Sigmoid colon (tissue), 6 donors: ENCODE measurements at regions not wholly inside any gene's neighbourhood (a gene's known extent, or its start where the extent isn't known, plus 50 kb on each side); places are given as distances from the start of the nearest gene placed in this dataset.

Source experiments
- DNase-seq: peaks from one replicate; pipeline ENCODE4 v3.0.0-alpha.2; 2019
- H3K27ac ChIP-seq, 4 donors: fragments of 200-600 bp; sonication (generic); one replicate each; pipeline ENCODE4 v1.5.1; 2016 to 2019; ENCODE audit warnings: mild to moderate bottlenecking in 1 of 4
- H3K27me3 ChIP-seq, 3 donors: fragments of 200-600 bp; sonication (generic); one replicate each; pipeline ENCODE4 v1.5.1; 2019; ENCODE audit warnings: mild to moderate bottlenecking in 1 of 3
- H3K36me3 ChIP-seq, 4 donors: fragments of 200-600 bp; sonication (generic); one replicate each; pipeline ENCODE4 v1.5.1; 2016 to 2019
- H3K4me1 ChIP-seq, 4 donors: fragments of 200-600 bp; sonication (generic); one replicate each; pipeline ENCODE4 v1.5.1; 2017 to 2019
- H3K4me3 ChIP-seq, 4 donors: fragments of 200-600 bp; sonication (generic); one replicate each; pipeline ENCODE4 v1.5.1; 2017 to 2019; ENCODE audit warnings: mild to moderate bottlenecking in 2 of 4, moderate library complexity in 1 of 4
- H3K9me3 ChIP-seq, 4 donors: fragments of 200-600 bp in 3 of 4; sonication (generic) in 3 of 4; one replicate each; pipeline versions ENCODE4 v1.5.1 to v1.6.1; 2013 to 2019
- CTCF ChIP-seq, 4 experiments: fragments of 450-650 bp in 3 of 4; fragments of 200-600 bp in 1 of 4; IDR thresholded peaks; one replicate each; pipeline ENCODE4 v1.5.1; 2016 to 2019; ENCODE audit warnings: antibody characterized with exemption in 4 of 4, mild to moderate bottlenecking in 3 of 4, moderate library complexity in 2 of 4
- EP300 ChIP-seq, 4 donors: sonication (generic); formaldehyde crosslinking; IDR thresholded peaks; one replicate each; pipeline ENCODE4 v1.6.1; 2017; ENCODE audit warnings: antibody characterized with exemption in 4 of 4
- POLR2A ChIP-seq, 2 donors: fragments of 450-650 bp; IDR thresholded peaks; one replicate each; pipeline ENCODE4 v1.6.1; 2016; ENCODE audit warnings: antibody characterized with exemption in 2 of 2, mild to moderate bottlenecking in 2 of 2, moderate library complexity in 2 of 2
- POLR2AphosphoS5 ChIP-seq, 4 donors: sonication (generic); formaldehyde crosslinking; IDR thresholded peaks; one replicate each; pipeline ENCODE4 v1.6.1; 2017; ENCODE audit warnings: antibody characterized with exemption in 4 of 4
- WGBS, 2 donors: extraction: QIAGEN DNeasy Blood & Tissue Kit; methylation state at CpG; one replicate each; pipeline ENCODE4 v1.1.7; 2013; 5-methylcytosine and 5-hydroxymethylcytosine counted together
- intact Hi-C: fragments of 100-400 bp; cut with DNase I; formaldehyde crosslinking; loops from one replicate; pipeline ENCODE4 v1.15.1; 2023
- donor health status: healthy with polysubstance abuse.
- donor health status: healthy.

DNA sequence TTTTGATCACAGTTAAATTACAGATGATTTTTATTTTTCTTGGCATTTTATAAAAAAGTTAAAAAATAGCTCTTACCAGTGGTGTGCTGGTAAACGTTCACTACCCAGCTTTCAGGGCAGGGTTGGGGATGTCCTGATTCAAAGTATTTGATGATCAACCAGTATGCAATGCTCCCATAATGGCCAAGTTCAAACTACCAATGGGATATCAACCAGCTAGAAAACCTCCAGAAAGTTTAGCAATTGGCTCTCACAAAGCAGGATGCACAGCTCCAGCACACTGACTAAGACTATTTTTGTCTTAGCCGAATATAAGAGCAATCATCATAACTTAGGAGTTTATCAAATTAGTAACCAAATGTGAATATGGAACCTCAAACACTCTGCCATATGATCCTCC is 108.0 kb upstream of the PDE5A start:
- 90 to 95% methylated on average over 2 of the region's 2 CpGs for WGBS, 2 donors
- DNase-seq = no peak
- peak overlapping the region in 1 of 4 donors; percentile 84 for H3K27ac ChIP-seq
- intact Hi-C loops = loop anchor here (5.0 kb wide), 1 partner anchor 104 kb away; no protein-coding TSS in a partner anchor
- no peaks in the 10 kb centered on the region for H3K36me3 ChIP-seq
- TF ChIP-seq CTCF (IDR thresholded peaks at IDR 0.05) = no peak
- H3K4me1 ChIP-seq = peaks cover 0 to 36% (median 20%) of the 10 kb centered on the region in 4 donors
- H3K9me3 ChIP-seq = no peaks in the 10 kb centered on the region
- no peaks in the 10 kb centered on the region for H3K27me3 ChIP-seq
- no peak overlapping the region for H3K4me3 ChIP-seq

- no peak overlapping the region for H3K4me3 ChIP-seq
- H3K27me3 ChIP-seq = no peaks in the 10 kb centered on the region
- no peaks in the 10 kb centered on the region for H3K36me3 ChIP-seq
- no peak for DNase-seq
- peak overlapping the region; percentile 49 to 84 (median 77) for H3K27ac ChIP-seq
- H3K4me1 ChIP-seq = peaks cover 0 to 49% (median 30%) of the 10 kb centered on the region in 4 donors
- intact Hi-C loops = loop anchor here (5.0 kb wide), 1 partner anchor 103 kb away; no protein-coding TSS in a partner anchor
- no peaks in the 10 kb centered on the region for H3K9me3 ChIP-seq
- TF ChIP-seq POLR2AphosphoS5 (IDR thresholded peaks at IDR 0.05) (no peak), EP300 (IDR thresholded peaks at IDR 0.05) (no peak), CTCF (IDR thresholded peaks at IDR 0.05) (no peak), POLR2A (IDR thresholded peaks at IDR 0.05) (no peak)
- 77 to 86% methylated on average over 1 of the region's 1 CpG for WGBS, 2 donors
These were observed 106.6 kb upstream of the PDE5A start for GRCh38 chr4:119735165-119735651.

- no peak overlapping the region for H3K4me3 ChIP-seq
- no peaks in the 10 kb centered on the region for H3K27me3 ChIP-seq
- TF ChIP-seq CTCF (IDR thresholded peaks at IDR 0.05) = no peak
- no peak for TF ChIP-seq EP300 (IDR thresholded peaks at IDR 0.05)
- TF ChIP-seq POLR2AphosphoS5 (IDR thresholded peaks at IDR 0.05) = no peak
- no peak for TF ChIP-seq POLR2A (IDR thresholded peaks at IDR 0.05)
- intact Hi-C loops = no loop called here
- H3K27ac ChIP-seq = peak overlapping the region in 2 of 4 donors; percentile 81 to 84
- DNase-seq = no peak
- peaks cover 0 to 49% (median 40%) of the 10 kb centered on the region in 4 donors for H3K4me1 ChIP-seq
- no peaks in the 10 kb centered on the region for H3K9me3 ChIP-seq
- no peaks in the 10 kb centered on the region for H3K36me3 ChIP-seq
- WGBS, 2 donors = 96 to 97% methylated on average over 1 of the region's 1 CpG
These were observed 104.8 kb upstream of the PDE5A start for GRCh38 chr4:119733431-119733830.

- intact Hi-C loops = no loop called here
- WGBS, 2 donors = 16 to 64% methylated on average over 5 of the region's 5 CpGs
- no peak for DNase-seq
- H3K4me1 ChIP-seq = peaks cover 0 to 47% (median 39%) of the 10 kb centered on the region in 4 donors
- no peak overlapping the region for H3K4me3 ChIP-seq
- peak overlapping the region in 2 of 4 donors; percentile 58 to 59 for H3K27ac ChIP-seq
- H3K9me3 ChIP-seq = no peaks in the 10 kb centered on the region
- no peaks in the 10 kb centered on the region for H3K27me3 ChIP-seq
- no peak for TF ChIP-seq POLR2AphosphoS5 (IDR thresholded peaks at IDR 0.05)
- no peak for TF ChIP-seq CTCF (IDR thresholded peaks at IDR 0.05)
- TF ChIP-seq POLR2A (IDR thresholded peaks at IDR 0.05) = no peak
- no peak for TF ChIP-seq EP300 (IDR thresholded peaks at IDR 0.05)
- H3K36me3 ChIP-seq = no peaks in the 10 kb centered on the region
These were observed 103.2 kb upstream of the PDE5A start for GRCh38 chr4:119731778-119732177.

DNA sequence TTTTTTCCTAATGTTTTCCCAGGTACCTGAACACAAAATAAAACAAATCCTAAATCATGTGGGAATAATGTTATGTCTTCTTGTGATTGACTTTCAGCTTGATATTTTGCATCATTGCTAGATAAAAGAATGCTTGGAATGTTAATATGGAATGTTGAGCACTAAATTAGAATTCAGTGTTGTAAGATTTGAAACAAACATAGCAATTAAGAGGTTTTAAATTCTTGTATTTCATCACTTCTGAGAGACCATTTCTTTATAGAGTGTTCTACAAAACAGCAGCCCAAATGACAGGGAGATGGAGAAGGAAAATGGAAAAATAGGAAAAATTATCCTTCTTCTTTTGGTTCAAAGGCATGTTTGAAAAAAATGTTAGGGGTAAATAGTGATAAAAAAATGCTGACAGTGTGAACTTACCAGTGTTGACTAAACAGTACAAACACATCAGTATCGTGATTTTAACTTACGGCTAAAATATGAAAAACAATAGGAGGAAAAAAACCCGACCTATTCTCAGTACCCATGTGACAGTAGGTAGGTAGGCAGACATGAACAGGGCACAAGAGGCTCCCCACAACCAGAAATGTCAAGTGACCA is 102.6 kb upstream of the PDE5A start:
- no peaks in the 10 kb centered on the region for H3K9me3 ChIP-seq
- intact Hi-C loops = no loop called here
- no peak overlapping the region for H3K4me3 ChIP-seq
- no peaks in the 10 kb centered on the region for H3K36me3 ChIP-seq
- WGBS, 2 donors = 72 to 77% methylated on average over 3 of the region's 3 CpGs
- H3K27me3 ChIP-seq = no peaks in the 10 kb centered on the region
- no peak for DNase-seq
- TF ChIP-seq EP300 (IDR thresholded peaks at IDR 0.05) = no peak
- no peak for TF ChIP-seq POLR2AphosphoS5 (IDR thresholded peaks at IDR 0.05)
- TF ChIP-seq POLR2A (IDR thresholded peaks at IDR 0.05) = no peak
- TF ChIP-seq CTCF (IDR thresholded peaks at IDR 0.05) = no peak
- peaks cover 0 to 52% (median 42%) of the 10 kb centered on the region in 4 donors for H3K4me1 ChIP-seq
- H3K27ac ChIP-seq = peak overlapping the region in 2 of 4 donors; percentile 58 to 59
